ENCODE measurements at regions not wholly inside any gene's neighbourhood (a gene's known extent, or its start where the extent isn't known, plus 50 kb on each side); places are given as distances from the start of the nearest gene placed in this dataset.
"Not testable (repeated sequence)": the region's sequence is repeated elsewhere in the genome, so short reads cannot be mapped to it uniquely, and the experiment has no call there.

- Histone ChIP-seq H3K27me3 (ENCODE audit: control insufficient read depth, insufficient read depth, low read length, poor library complexity, severe bottlenecking) (no peaks in the 10 kb centered on the region), H3K27ac (ENCODE audit: insufficient read depth, low read depth, low read length, poor library complexity, severe bottlenecking) (no peak overlapping the region), H3K4me3 (ENCODE audit: insufficient read depth, low read depth, low read length) (no peak overlapping the region), H3K9me3 (ENCODE audit: control insufficient read depth, low read length) (no peaks in the 10 kb centered on the region), H3K4me1 (ENCODE audit: control insufficient read depth, insufficient read depth, low read length) (no peaks in the 10 kb centered on the region), H3K36me3 (ENCODE audit: control insufficient read depth, insufficient read depth, low read length) (no peaks in the 10 kb centered on the region)
- WGBS, 2 experiments: 94% methylated on average over 2 of the region's 2 CpGs
These were observed 346.4 kb upstream of the CDH5 start for GRCh38 chr16:66020046-66020445.

GRCh38 chr16:66019502-66019901 lies 347.0 kb upstream of the CDH5 start:
- not testable (repeated sequence) for H3K4me3 ChIP-seq (ENCODE audit: insufficient read depth, low read depth, low read length); H3K27me3 ChIP-seq (ENCODE audit: control insufficient read depth, insufficient read depth, low read length, poor library complexity, severe bottlenecking); H3K9me3 ChIP-seq (ENCODE audit: control insufficient read depth, low read length); H3K4me1 ChIP-seq (ENCODE audit: control insufficient read depth, insufficient read depth, low read length); H3K27ac ChIP-seq (ENCODE audit: insufficient read depth, low read depth, low read length, poor library complexity, severe bottlenecking); H3K36me3 ChIP-seq (ENCODE audit: control insufficient read depth, insufficient read depth, low read length)
- WGBS, 2 experiments: 92% methylated on average over 3 of the region's 3 CpGs

- H3K9me3 ChIP-seq (ENCODE audit: control insufficient read depth, low read length): no peaks in the 10 kb centered on the region
- H3K27me3 ChIP-seq (ENCODE audit: control insufficient read depth, insufficient read depth, low read length, poor library complexity, severe bottlenecking): no peaks in the 10 kb centered on the region
- WGBS, 2 experiments: 83 to 95% methylated on average over 2 of the region's 2 CpGs
- H3K27ac ChIP-seq (ENCODE audit: insufficient read depth, low read depth, low read length, poor library complexity, severe bottlenecking): no peak overlapping the region
- H3K36me3 ChIP-seq (ENCODE audit: control insufficient read depth, insufficient read depth, low read length): no peaks in the 10 kb centered on the region
- H3K4me1 ChIP-seq (ENCODE audit: control insufficient read depth, insufficient read depth, low read length): no peaks in the 10 kb centered on the region
- H3K4me3 ChIP-seq (ENCODE audit: insufficient read depth, low read depth, low read length): no peak overlapping the region
These were observed 352.3 kb upstream of the CDH5 start for GRCh38 chr16:66014221-66014620.

GRCh38 chr16:66013486-66013885 lies 353.0 kb upstream of the CDH5 start:
- no peaks in the 10 kb centered on the region for H3K36me3 ChIP-seq (ENCODE audit: control insufficient read depth, insufficient read depth, low read length)
- no peak overlapping the region for H3K27ac ChIP-seq (ENCODE audit: insufficient read depth, low read depth, low read length, poor library complexity, severe bottlenecking)
- WGBS, 2 experiments: 77 to 96% methylated on average over 2 of the region's 2 CpGs
- no peaks in the 10 kb centered on the region for H3K9me3 ChIP-seq (ENCODE audit: control insufficient read depth, low read length)
- H3K4me1 ChIP-seq (ENCODE audit: control insufficient read depth, insufficient read depth, low read length): no peaks in the 10 kb centered on the region
- H3K27me3 ChIP-seq (ENCODE audit: control insufficient read depth, insufficient read depth, low read length, poor library complexity, severe bottlenecking): no peaks in the 10 kb centered on the region
- H3K4me3 ChIP-seq (ENCODE audit: insufficient read depth, low read depth, low read length): no peak overlapping the region

- H3K4me3 ChIP-seq (ENCODE audit: insufficient read depth, low read depth, low read length): no peak overlapping the region
- no peak overlapping the region for H3K27ac ChIP-seq (ENCODE audit: insufficient read depth, low read depth, low read length, poor library complexity, severe bottlenecking)
- no peaks in the 10 kb centered on the region for H3K36me3 ChIP-seq (ENCODE audit: control insufficient read depth, insufficient read depth, low read length)
- H3K27me3 ChIP-seq (ENCODE audit: control insufficient read depth, insufficient read depth, low read length, poor library complexity, severe bottlenecking): no peaks in the 10 kb centered on the region
- H3K9me3 ChIP-seq (ENCODE audit: control insufficient read depth, low read length): no peaks in the 10 kb centered on the region
- H3K4me1 ChIP-seq (ENCODE audit: control insufficient read depth, insufficient read depth, low read length): peaks cover 3% of the 10 kb centered on the region
- WGBS, 2 experiments: 89 to 90% methylated on average over 4 of the region's 4 CpGs
These were observed 358.4 kb upstream of the CDH5 start for GRCh38 chr16:66008136-66008535.

GRCh38 chr16:66007717-66008116 lies 358.8 kb upstream of the CDH5 start:
- Histone ChIP-seq H3K4me1 (ENCODE audit: control insufficient read depth, insufficient read depth, low read length) (peaks cover 3% of the 10 kb centered on the region), H3K27ac (ENCODE audit: insufficient read depth, low read depth, low read length, poor library complexity, severe bottlenecking) (no peak overlapping the region), H3K36me3 (ENCODE audit: control insufficient read depth, insufficient read depth, low read length) (no peaks in the 10 kb centered on the region), H3K9me3 (ENCODE audit: control insufficient read depth, low read length) (no peaks in the 10 kb centered on the region), H3K27me3 (ENCODE audit: control insufficient read depth, insufficient read depth, low read length, poor library complexity, severe bottlenecking) (no peaks in the 10 kb centered on the region), H3K4me3 (ENCODE audit: insufficient read depth, low read depth, low read length) (no peak overlapping the region)
- WGBS, 2 experiments: 70 to 75% methylated on average over 6 of the region's 6 CpGs

- Histone ChIP-seq H3K4me3 (ENCODE audit: insufficient read depth, low read depth, low read length) (no peak overlapping the region), H3K4me1 (ENCODE audit: control insufficient read depth, insufficient read depth, low read length) (peaks cover 3% of the 10 kb centered on the region), H3K9me3 (ENCODE audit: control insufficient read depth, low read length) (no peaks in the 10 kb centered on the region), H3K27me3 (ENCODE audit: control insufficient read depth, insufficient read depth, low read length, poor library complexity, severe bottlenecking) (no peaks in the 10 kb centered on the region), H3K36me3 (ENCODE audit: control insufficient read depth, insufficient read depth, low read length) (no peaks in the 10 kb centered on the region), H3K27ac (ENCODE audit: insufficient read depth, low read depth, low read length, poor library complexity, severe bottlenecking) (no peak overlapping the region)
- WGBS, 2 experiments: 93 to 95% methylated on average over 9 of the region's 9 CpGs
These were observed 360.0 kb upstream of the CDH5 start for GRCh38 chr16:66006485-66006884.

GRCh38 chr16:66004699-66005098 lies 361.8 kb upstream of the CDH5 start:
- no peaks in the 10 kb centered on the region for H3K27me3 ChIP-seq (ENCODE audit: control insufficient read depth, insufficient read depth, low read length, poor library complexity, severe bottlenecking)
- no peak overlapping the region for H3K27ac ChIP-seq (ENCODE audit: insufficient read depth, low read depth, low read length, poor library complexity, severe bottlenecking)
- H3K36me3 ChIP-seq (ENCODE audit: control insufficient read depth, insufficient read depth, low read length): no peaks in the 10 kb centered on the region
- H3K4me1 ChIP-seq (ENCODE audit: control insufficient read depth, insufficient read depth, low read length): peaks cover 3% of the 10 kb centered on the region
- no peak overlapping the region for H3K4me3 ChIP-seq (ENCODE audit: insufficient read depth, low read depth, low read length)
- 72 to 83% methylated on average over 3 of the region's 3 CpGs for WGBS, 2 experiments
- H3K9me3 ChIP-seq (ENCODE audit: control insufficient read depth, low read length): no peaks in the 10 kb centered on the region

GRCh38 chr16:66003201-66003600 lies 363.3 kb upstream of the CDH5 start:
- Histone ChIP-seq H3K9me3 (ENCODE audit: control insufficient read depth, low read length) (no peaks in the 10 kb centered on the region), H3K4me3 (ENCODE audit: insufficient read depth, low read depth, low read length) (no peak overlapping the region), H3K4me1 (ENCODE audit: control insufficient read depth, insufficient read depth, low read length) (peaks cover 3% of the 10 kb centered on the region), H3K27me3 (ENCODE audit: control insufficient read depth, insufficient read depth, low read length, poor library complexity, severe bottlenecking) (no peaks in the 10 kb centered on the region), H3K36me3 (ENCODE audit: control insufficient read depth, insufficient read depth, low read length) (no peaks in the 10 kb centered on the region), H3K27ac (ENCODE audit: insufficient read depth, low read depth, low read length, poor library complexity, severe bottlenecking) (no peak overlapping the region)
- WGBS, 2 experiments: 92 to 95% methylated on average over 2 of the region's 2 CpGs

GRCh38 chr16:66002601-66003000 lies 363.9 kb upstream of the CDH5 start:
- no peak overlapping the region for H3K4me3 ChIP-seq (ENCODE audit: insufficient read depth, low read depth, low read length)
- no peak overlapping the region for H3K27ac ChIP-seq (ENCODE audit: insufficient read depth, low read depth, low read length, poor library complexity, severe bottlenecking)
- WGBS, 2 experiments: 89 to 92% methylated on average over 7 of the region's 7 CpGs
- no peaks in the 10 kb centered on the region for H3K4me1 ChIP-seq (ENCODE audit: control insufficient read depth, insufficient read depth, low read length)
- no peaks in the 10 kb centered on the region for H3K36me3 ChIP-seq (ENCODE audit: control insufficient read depth, insufficient read depth, low read length)
- no peaks in the 10 kb centered on the region for H3K27me3 ChIP-seq (ENCODE audit: control insufficient read depth, insufficient read depth, low read length, poor library complexity, severe bottlenecking)
- no peaks in the 10 kb centered on the region for H3K9me3 ChIP-seq (ENCODE audit: control insufficient read depth, low read length)

- Histone ChIP-seq H3K27ac (ENCODE audit: insufficient read depth, low read depth, low read length, poor library complexity, severe bottlenecking) (no peak overlapping the region), H3K4me3 (ENCODE audit: insufficient read depth, low read depth, low read length) (no peak overlapping the region), H3K4me1 (ENCODE audit: control insufficient read depth, insufficient read depth, low read length) (no peaks in the 10 kb centered on the region), H3K9me3 (ENCODE audit: control insufficient read depth, low read length) (no peaks in the 10 kb centered on the region), H3K27me3 (ENCODE audit: control insufficient read depth, insufficient read depth, low read length, poor library complexity, severe bottlenecking) (no peaks in the 10 kb centered on the region), H3K36me3 (ENCODE audit: control insufficient read depth, insufficient read depth, low read length) (no peaks in the 10 kb centered on the region)
- 90 to 93% methylated on average over 3 of the region's 4 CpGs for WGBS, 2 experiments
These were observed 365.1 kb upstream of the CDH5 start for GRCh38 chr16:66001432-66001831.

Data from ectodermal cell (in vitro differentiated cells).